K562 (cell line): ENCODE measurements at regions not wholly inside any gene's neighbourhood (a gene's known extent, or its start where the extent isn't known, plus 50 kb on each side); places are given as distances from the start of the nearest gene placed in this dataset.

Experiments used
- BRD9 ChIP-seq: fragments of 450-650 bp; IDR thresholded peaks from 2 replicates; pipeline ENCODE4 v1.6.1; 2018; ENCODE audit warnings: low read depth; ENCODE audit not compliant: partially characterized antibody
- CREM ChIP-seq: IDR thresholded peaks from 2 replicates; pipeline ENCODE4 v1.6.1; 2014; ENCODE audit warnings: antibody characterized with exemption, low read depth
- CTCF ChIP-seq, 3 experiments: IDR thresholded peaks in 2 of 3; conservative IDR thresholded peaks in 1 of 3; 2 replicates each; pipeline ENCODE4 v1.5.1; 2011 to 2012; ENCODE audit warnings: low read length in 3 of 3, mild to moderate bottlenecking in 3 of 3, control low read depth in 2 of 3, improper control_type of control experiment in 1 of 3, inconsistent platforms in 1 of 3, low read depth in 1 of 3, mixed read lengths in 1 of 3, moderate library complexity in 1 of 3; ENCODE audit not compliant: insufficient read depth in 2 of 3
- FOSL1 ChIP-seq: fragments of 200-800 bp; sonication (Bioruptor generic); conservative IDR thresholded peaks from 2 replicates; pipeline ENCODE4 v1.6.1; 2016; ENCODE audit warnings: missing genetic modification characterization, missing compliant biosample characterization
- MEF2A ChIP-seq: IDR thresholded peaks from 2 replicates; pipeline ENCODE4 v1.6.1; 2011; ENCODE audit warnings: low read depth, mild to moderate bottlenecking, low read length, moderate library complexity; ENCODE audit not compliant: control insufficient read depth
- MNT ChIP-seq, 2 experiments: fragments of 450-650 bp; conservative IDR thresholded peaks; 2 replicates each; pipeline ENCODE4 v1.6.1; 2017; ENCODE audit warnings: mild to moderate bottlenecking in 2 of 2, moderate library complexity in 2 of 2
- REST ChIP-seq, 2 experiments: fragments of 450-650 bp; formaldehyde crosslinking in 1 of 2; IDR thresholded peaks; 2 replicates each; pipeline versions ENCODE4 v1.4.0 to v1.6.1; 2014 to 2020; ENCODE audit warnings: mild to moderate bottlenecking in 2 of 2, borderline replicate concordance in 1 of 2, low read depth in 1 of 2
- TRIM24 ChIP-seq, 2 experiments: fragments of 450-650 bp; IDR thresholded peaks; 2 replicates each; pipeline ENCODE4 v1.6.1; 2016
- ZBTB12 ChIP-seq: fragments of 250-450 bp; sonication (Bioruptor Pico); IDR thresholded peaks from 2 replicates; pipeline ENCODE4 v1.4.0; 2020
- ZC3H11A ChIP-seq: IDR thresholded peaks from 2 replicates; pipeline ENCODE4 v1.6.1; 2012; ENCODE audit warnings: low read depth, low read length, improper control_type of control experiment
- ZFP36 ChIP-seq: fragments of 150-350 bp; IDR thresholded peaks from 2 replicates; pipeline ENCODE4 v1.6.1; 2018; ENCODE audit warnings: low read length, low read depth; ENCODE audit not compliant: partially characterized antibody
- ZNF280B ChIP-seq: fragments of 250-450 bp; sonication (Bioruptor Pico); IDR thresholded peaks from 2 replicates; pipeline ENCODE4 v1.5.1; 2021; ENCODE audit warnings: mild to moderate bottlenecking

- TF ChIP-seq REST (IDR thresholded peaks at IDR 0.05; ENCODE audit: borderline replicate concordance) = no peak
- TF ChIP-seq REST (CRISPR knock-in tag; IDR thresholded peaks at IDR 0.05; ENCODE audit: low read depth) = no peak
- TF ChIP-seq ZBTB12 = no peak
- no peak for TF ChIP-seq ZC3H11A
- TF ChIP-seq MEF2A = no peak
- peak; percentile 73 to 83; a peak in 2 of 4 replicates for TF ChIP-seq TRIM24 (IDR thresholded peaks at IDR 0.05)
- TF ChIP-seq ZNF280B (CRISPR knock-in tag) = no peak
- no peak for TF ChIP-seq MNT (conservative IDR thresholded peaks at IDR 0.05)
- TF ChIP-seq CREM = no peak
- TF ChIP-seq FOSL1 (tag) = no peak
- TF ChIP-seq ZFP36 = peak; percentile 32
- TF ChIP-seq CTCF (IDR thresholded peaks at IDR 0.05 in 2 of 3, conservative IDR thresholded peaks at IDR 0.05 in 1 of 3; ENCODE audit: insufficient read depth in 2 of 3, low read depth in 1 of 3, low read length in 3 of 3) = no peak
- TF ChIP-seq BRD9 = no peak
Measured at GRCh38 chr3:101146946-101147345, 153.7 kb upstream of the ABI3BP start (continued).
